ENCODE measurements at regions not wholly inside any gene's neighbourhood (a gene's known extent, or its start where the extent isn't known, plus 50 kb on each side); places are given as distances from the start of the nearest gene placed in this dataset.

DNA sequence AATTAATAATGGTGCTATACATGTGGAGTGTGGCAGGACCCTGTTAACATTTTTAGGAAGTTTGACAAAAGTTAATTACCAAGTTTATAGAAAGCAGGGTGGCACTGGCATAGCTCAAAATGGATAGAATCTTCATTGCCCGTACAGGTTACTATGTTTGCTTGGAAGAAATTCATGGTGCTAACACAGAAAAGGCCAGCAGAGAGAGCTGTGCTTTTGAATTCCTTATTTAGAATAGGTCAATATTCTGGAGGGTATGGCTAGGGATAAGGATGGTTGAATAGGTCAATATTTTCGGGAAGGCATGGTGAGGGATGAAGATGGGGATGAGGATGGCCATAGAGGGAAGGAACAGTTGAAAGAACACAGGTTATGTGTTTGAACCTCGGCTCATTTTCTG is 345.1 kb downstream of the LMO4 start:
- CTCF ChIA-PET: interaction anchor here (0.6 kb wide), 1 partner anchor 380 kb away, joined by 3 read pairs; no protein-coding TSS in a partner anchor
- WGBS (ENCODE audit: insufficient coverage, insufficient replicate concordance, low lambda C conversion rate, missing lambda C conversion rate): 11% methylated on average over 3 of the region's 3 CpGs

More for the DNA sequence above, 345.1 kb downstream of the LMO4 start:
- Histone ChIP-seq H3K4me3 (no peak overlapping the region), H4K20me1 (ENCODE audit: control insufficient read depth, insufficient read depth) (no peaks in the 10 kb centered on the region), H3K27ac (ENCODE audit: control insufficient read depth, insufficient read depth) (no peak overlapping the region), H3K9ac (ENCODE audit: control insufficient read depth, insufficient read depth, low read length) (no peak overlapping the region), H3K9me3 (replicated peaks; ENCODE audit: control insufficient read depth, insufficient read depth, low read length) (no peaks in the 10 kb centered on the region; the same call in 2 of the 3 replicates), H3K4me2 (ENCODE audit: control insufficient read depth, insufficient read depth) (no peak overlapping the region), H3K27me3 (replicated peaks in 1 of 2; ENCODE audit: control insufficient read depth in 2 of 2, insufficient read depth in 2 of 2, low read length in 1 of 2) (no peaks in the 10 kb centered on the region; a peak in 1 of 4 replicates), H3K79me2 (ENCODE audit: control insufficient read depth, insufficient read depth, low read length) (no peaks in the 10 kb centered on the region), H3K36me3 (ENCODE audit: control insufficient read depth in 2 of 2, insufficient read depth in 2 of 2, low read length in 1 of 2) (no peaks in the 10 kb centered on the region), H2AFZ (ENCODE audit: control insufficient read depth, low read depth, low read length) (no peak overlapping the region), H3K4me1 (ENCODE audit: control insufficient read depth, insufficient read depth, low read length) (no peaks in the 10 kb centered on the region)
- intact Hi-C loops (cut with micrococcal nuclease; ENCODE audit: unreplicated experiment): no loop called here
- ChIA-PET RAD21 (ENCODE audit: unreplicated experiment) (no interaction called here), POLR2A (no interaction called here), SMC1A (ENCODE audit: uncharacterized antibody, unreplicated experiment) (interaction anchor here (1.5 kb wide), 1 partner anchor 29 kb away, joined by 3 read pairs; no protein-coding TSS in a partner anchor)
- FAIRE-seq (no peak), ATAC-seq (no peak), DNase-seq (ENCODE audit: low read depth, low spot score) (no peak)
- no TSS peak for BruUV-seq (replicated peaks)
- in situ Hi-C loops (cut with MboI): no loop called here
- no peak for TF ChIP-seq CHD1 (IDR thresholded peaks at IDR 0.05; ENCODE audit: low read depth, low read length)
- no peak for TF ChIP-seq CBFB (IDR thresholded peaks at IDR 0.05; ENCODE audit: low read depth)
- TF ChIP-seq BACH1 (IDR thresholded peaks at IDR 0.05; ENCODE audit: borderline replicate concordance): no peak
- TF ChIP-seq, protein P1, sequence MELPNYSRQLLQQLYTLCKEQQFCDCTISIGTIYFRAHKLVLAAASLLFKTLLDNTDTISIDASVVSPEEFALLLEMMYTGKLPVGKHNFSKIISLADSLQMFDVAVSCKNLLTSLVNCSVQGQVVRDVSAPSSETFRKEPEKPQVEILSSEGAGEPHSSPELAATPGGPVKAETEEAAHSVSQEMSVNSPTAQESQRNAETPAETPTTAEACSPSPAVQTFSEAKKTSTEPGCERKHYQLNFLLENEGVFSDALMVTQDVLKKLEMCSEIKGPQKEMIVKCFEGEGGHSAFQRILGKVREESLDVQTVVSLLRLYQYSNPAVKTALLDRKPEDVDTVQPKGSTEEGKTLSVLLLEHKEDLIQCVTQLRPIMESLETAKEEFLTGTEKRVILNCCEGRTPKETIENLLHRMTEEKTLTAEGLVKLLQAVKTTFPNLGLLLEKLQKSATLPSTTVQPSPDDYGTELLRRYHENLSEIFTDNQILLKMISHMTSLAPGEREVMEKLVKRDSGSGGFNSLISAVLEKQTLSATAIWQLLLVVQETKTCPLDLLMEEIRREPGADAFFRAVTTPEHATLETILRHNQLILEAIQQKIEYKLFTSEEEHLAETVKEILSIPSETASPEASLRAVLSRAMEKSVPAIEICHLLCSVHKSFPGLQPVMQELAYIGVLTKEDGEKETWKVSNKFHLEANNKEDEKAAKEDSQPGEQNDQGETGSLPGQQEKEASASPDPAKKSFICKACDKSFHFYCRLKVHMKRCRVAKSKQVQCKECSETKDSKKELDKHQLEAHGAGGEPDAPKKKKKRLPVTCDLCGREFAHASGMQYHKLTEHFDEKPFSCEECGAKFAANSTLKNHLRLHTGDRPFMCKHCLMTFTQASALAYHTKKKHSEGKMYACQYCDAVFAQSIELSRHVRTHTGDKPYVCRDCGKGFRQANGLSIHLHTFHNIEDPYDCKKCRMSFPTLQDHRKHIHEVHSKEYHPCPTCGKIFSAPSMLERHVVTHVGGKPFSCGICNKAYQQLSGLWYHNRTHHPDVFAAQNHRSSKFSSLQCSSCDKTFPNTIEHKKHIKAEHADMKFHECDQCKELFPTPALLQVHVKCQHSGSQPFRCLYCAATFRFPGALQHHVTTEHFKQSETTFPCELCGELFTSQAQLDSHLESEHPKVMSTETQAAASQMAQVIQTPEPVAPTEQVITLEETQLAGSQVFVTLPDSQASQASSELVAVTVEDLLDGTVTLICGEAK (IDR thresholded peaks at IDR 0.05; ENCODE audit: borderline replicate concordance): no peak
- TF ChIP-seq FOXM1 (IDR thresholded peaks at IDR 0.05; ENCODE audit: low read depth, low read length): no peak
- TF ChIP-seq, protein P2, sequence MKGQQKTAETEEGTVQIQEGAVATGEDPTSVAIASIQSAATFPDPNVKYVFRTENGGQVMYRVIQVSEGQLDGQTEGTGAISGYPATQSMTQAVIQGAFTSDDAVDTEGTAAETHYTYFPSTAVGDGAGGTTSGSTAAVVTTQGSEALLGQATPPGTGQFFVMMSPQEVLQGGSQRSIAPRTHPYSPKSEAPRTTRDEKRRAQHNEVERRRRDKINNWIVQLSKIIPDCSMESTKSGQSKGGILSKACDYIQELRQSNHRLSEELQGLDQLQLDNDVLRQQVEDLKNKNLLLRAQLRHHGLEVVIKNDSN (IDR thresholded peaks at IDR 0.05; ENCODE audit: borderline replicate concordance, extremely low read length, insufficient read depth, low read depth, low read length): no peak
- TF ChIP-seq JUND (IDR thresholded peaks at IDR 0.05; ENCODE audit: low read depth, low read length): no peak
- no peak for TF ChIP-seq TCF7 (IDR thresholded peaks at IDR 0.05; ENCODE audit: borderline replicate concordance)

Measured in GM12878 (cell line).